Midbrain (tissue), 1 donor: ENCODE measurements at regions not wholly inside any gene's neighbourhood (a gene's known extent, or its start where the extent isn't known, plus 50 kb on each side); places are given as distances from the start of the nearest gene placed in this dataset.

Experiments used
- DNase-seq: peaks from one replicate; lab custom pipeline; 2025; lab: John Stamatoyannopoulos, UW

- no peak for DNase-seq
Measured at GRCh38 chr2:46831051-46831868, 84.3 kb downstream of the MCFD2 start.

GRCh38 chr2:46829231-46829995 is 86.2 kb downstream of the MCFD2 start:
- no peak for DNase-seq

GRCh38 chr2:46828491-46829230 is 86.9 kb downstream of the MCFD2 start:
- no peak for DNase-seq

GRCh38 chr2:46828135-46828438 is 87.5 kb downstream of the MCFD2 start:
- DNase-seq, result no peak

GRCh38 chr2:46827274-46828134 is 88.1 kb downstream of the MCFD2 start:
- no peak for DNase-seq

- no peak for DNase-seq
Measured at GRCh38 chr2:46826569-46827245, 88.9 kb downstream of the MCFD2 start.

GRCh38 chr2:46825939-46826568 is 89.6 kb downstream of the MCFD2 start:
- DNase-seq, result no peak

GRCh38 chr2:46825231-46825938 is 90.2 kb downstream of the MCFD2 start:
- DNase-seq, result no peak

GRCh38 chr2:46824611-46825010 is 91.0 kb downstream of the MCFD2 start:
- DNase-seq, result no peak

GRCh38 chr2:46821600-46821999 is 94.0 kb downstream of the MCFD2 start:
- DNase-seq, result no peak

- no peak for DNase-seq
Measured at GRCh38 chr2:46818819-46819218, 96.8 kb downstream of the MCFD2 start.

- no peak for DNase-seq
Measured at GRCh38 chr2:46818141-46818621, 97.4 kb downstream of the MCFD2 start.

- no peak for DNase-seq
Measured at GRCh38 chr2:46816846-46817726, 98.5 kb downstream of the MCFD2 start.

GRCh38 chr2:46816151-46816845 is 99.3 kb downstream of the MCFD2 start:
- DNase-seq, result no peak

GRCh38 chr2:46815121-46815802 is 100.3 kb downstream of the MCFD2 start:
- no peak for DNase-seq

GRCh38 chr2:46814160-46814961 is 101.2 kb downstream of the MCFD2 start:
- no peak for DNase-seq

- DNase-seq, result no peak
Measured at GRCh38 chr2:46813680-46814079, 101.9 kb downstream of the MCFD2 start.
